CD4-positive, alpha-beta T cell treated with Interleukin-2 at 100 ng/mL for 4 hours (primary cell): ENCODE measurements at regions not wholly inside any gene's neighbourhood (a gene's known extent, or its start where the extent isn't known, plus 50 kb on each side); places are given as distances from the start of the nearest gene placed in this dataset.
"Not testable (repeated sequence)": the region's sequence is repeated elsewhere in the genome, so short reads cannot be mapped to it uniquely, and the experiment has no call there.

Source experiments
- DNase-seq: peaks from one replicate; pipeline ENCODE4 v3.0.0-alpha.2; 2020; ENCODE audit warnings: low spot score

- DNase-seq: no peak
These were observed 208.7 kb upstream of the RAI14 start for GRCh38 chr5:34447424-34447823.

GRCh38 chr5:34449639-34450038, 206.5 kb upstream of the RAI14 start:
- no peak for DNase-seq

GRCh38 chr5:34450338-34450737, 205.8 kb upstream of the RAI14 start:
- DNase-seq: no peak

- DNase-seq: no peak
These were observed 203.8 kb upstream of the RAI14 start for GRCh38 chr5:34452170-34452828.

- DNase-seq: no peak
These were observed 201.0 kb upstream of the RAI14 start for GRCh38 chr5:34455098-34455497.

GRCh38 chr5:34459908-34460307, 196.2 kb upstream of the RAI14 start:
- no peak for DNase-seq

- no peak for DNase-seq
These were observed 195.6 kb upstream of the RAI14 start for GRCh38 chr5:34460496-34460895.

- DNase-seq: no peak
These were observed 191.3 kb upstream of the RAI14 start for GRCh38 chr5:34464829-34465228.

- DNase-seq: peak; percentile 67
These were observed 190.8 kb upstream of the RAI14 start for GRCh38 chr5:34465301-34465700.

- not testable (repeated sequence) for DNase-seq
These were observed 189.4 kb upstream of the RAI14 start for GRCh38 chr5:34466519-34467388.

- DNase-seq: no peak
These were observed 188.7 kb upstream of the RAI14 start for GRCh38 chr5:34467436-34467835.

- not testable (repeated sequence) for DNase-seq
These were observed 188.1 kb upstream of the RAI14 start for GRCh38 chr5:34467984-34468383.

- no peak for DNase-seq
These were observed 186.2 kb upstream of the RAI14 start for GRCh38 chr5:34469971-34470370.

- peak; percentile 38 for DNase-seq
These were observed 181.5 kb upstream of the RAI14 start for GRCh38 chr5:34474573-34475021.

GRCh38 chr5:34475249-34475966, 180.7 kb upstream of the RAI14 start:
- no peak for DNase-seq

- DNase-seq: no peak
These were observed 179.1 kb upstream of the RAI14 start for GRCh38 chr5:34476941-34477565.

GRCh38 chr5:34480810-34481528, 175.2 kb upstream of the RAI14 start:
- DNase-seq: no peak

GRCh38 chr5:34483442-34484033, 172.6 kb upstream of the RAI14 start:
- no peak for DNase-seq

- DNase-seq: no peak
These were observed 171.8 kb upstream of the RAI14 start for GRCh38 chr5:34484216-34484920.

- DNase-seq: no peak
These were observed 170.4 kb upstream of the RAI14 start for GRCh38 chr5:34485768-34486030.
